Inflammatory macrophage treated with lipopolysaccharide for 1 hour (primary cell): ENCODE measurements at regions not wholly inside any gene's neighbourhood (a gene's known extent, or its start where the extent isn't known, plus 50 kb on each side); places are given as distances from the start of the nearest gene placed in this dataset.

Experiments
- DNase-seq, 2 donors: peaks; one replicate each; pipeline ENCODE4 v3.0.0-alpha.2; 2020 to 2022

DNA sequence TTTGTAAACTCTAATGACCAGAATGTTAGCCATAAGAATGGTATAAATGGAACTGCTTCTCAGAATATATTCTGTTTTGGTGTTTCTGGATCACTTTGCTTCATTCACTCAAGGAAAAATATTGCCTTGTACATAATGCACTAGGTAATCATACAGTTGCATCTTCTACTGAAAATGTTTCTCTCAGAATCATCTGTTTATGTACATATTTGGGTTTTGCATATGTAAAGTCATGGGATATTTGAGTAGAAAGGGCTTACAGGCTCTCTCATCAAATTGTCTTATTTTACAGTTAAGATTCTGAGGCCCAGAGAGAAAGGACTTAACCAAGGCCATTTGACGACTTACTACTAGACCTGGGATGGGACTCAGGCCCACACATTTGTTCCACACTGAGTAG is 97.8 kb upstream of the PALM2AKAP2 start:
- no peak for DNase-seq

GRCh38 chr9:109683521-109683920 is 96.5 kb upstream of the PALM2AKAP2 start:
- no peak for DNase-seq

DNA sequence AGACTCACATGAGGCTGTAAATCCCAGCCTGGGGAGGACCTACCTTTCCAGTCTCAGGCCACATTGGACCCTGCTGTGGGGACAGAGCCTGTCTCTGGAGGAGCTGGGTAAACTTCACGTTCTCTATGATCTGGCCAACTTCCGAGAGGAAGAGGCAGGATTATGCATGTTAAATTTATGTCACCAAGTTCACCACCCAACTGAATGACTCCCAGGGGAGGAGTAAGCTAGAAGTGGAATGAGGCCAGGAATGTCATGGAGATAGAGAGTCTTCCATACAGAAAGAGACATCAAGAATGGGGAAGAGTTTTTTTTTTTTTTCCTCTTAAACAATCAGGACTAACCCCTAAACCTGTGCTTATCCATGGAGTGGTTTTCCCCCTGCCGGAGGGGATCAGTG is 90.3 kb upstream of the PALM2AKAP2 start:
- no peak for DNase-seq

DNA sequence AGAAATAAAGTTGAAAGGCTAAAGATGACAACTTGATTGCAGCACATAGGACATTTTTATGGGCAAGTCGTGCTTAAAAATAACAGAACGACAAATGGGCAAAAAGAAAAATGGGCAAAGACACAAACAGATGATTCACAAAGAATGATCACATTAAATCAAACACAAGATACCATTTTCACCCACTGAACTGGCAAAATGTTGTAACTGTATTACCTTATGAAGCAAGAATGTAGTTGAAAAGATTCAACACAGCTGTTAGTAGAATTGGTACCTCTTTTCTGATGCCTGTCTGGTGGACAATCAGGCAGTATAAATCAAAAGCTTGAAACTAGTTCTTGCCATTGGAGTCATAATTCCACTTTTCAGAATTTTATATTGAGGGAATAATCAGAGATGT is 81.0 kb upstream of the PALM2AKAP2 start:
- DNase-seq = no peak

GRCh38 chr9:109704546-109704945 is 75.5 kb upstream of the PALM2AKAP2 start:
- no peak for DNase-seq

DNA sequence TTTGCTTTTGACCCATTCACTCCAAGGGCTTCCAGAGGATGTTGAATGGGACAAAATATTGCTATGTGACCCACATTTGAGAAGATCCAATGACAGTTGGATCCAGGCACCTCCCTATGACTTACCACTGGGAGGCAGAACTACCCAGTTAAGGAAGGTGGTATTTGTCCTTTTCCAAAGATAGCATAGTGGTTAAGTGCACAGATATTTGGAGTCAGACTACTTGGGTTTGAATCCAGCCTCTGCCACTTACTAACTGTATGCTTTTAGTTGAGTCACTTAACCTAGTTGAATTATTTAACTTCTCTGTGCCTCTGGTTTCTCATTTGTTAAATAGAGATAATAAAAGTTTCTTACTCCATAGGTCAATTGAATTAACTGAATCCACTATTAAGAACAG is 74.5 kb upstream of the PALM2AKAP2 start:
- DNase-seq = no peak

DNA sequence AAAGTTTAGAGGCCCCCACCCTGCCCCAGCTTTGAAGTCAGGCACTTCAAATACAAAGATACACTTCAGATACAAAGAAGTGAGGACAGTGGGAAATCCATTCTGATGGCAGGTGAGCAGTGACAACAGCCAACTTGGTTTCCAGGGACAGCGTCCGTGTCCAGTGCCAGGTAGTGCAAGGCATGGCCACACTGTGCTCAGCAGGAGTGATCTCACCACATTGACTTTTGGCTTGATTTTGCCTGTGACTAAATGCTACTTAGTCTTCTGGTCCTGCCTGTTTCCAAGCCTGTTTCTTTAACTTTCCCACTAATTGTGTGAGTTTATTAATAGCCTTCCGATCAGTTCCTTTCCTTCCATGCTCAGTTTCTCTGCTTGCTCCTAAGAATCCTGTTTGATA is 72.6 kb upstream of the PALM2AKAP2 start:
- DNase-seq = no peak

DNA sequence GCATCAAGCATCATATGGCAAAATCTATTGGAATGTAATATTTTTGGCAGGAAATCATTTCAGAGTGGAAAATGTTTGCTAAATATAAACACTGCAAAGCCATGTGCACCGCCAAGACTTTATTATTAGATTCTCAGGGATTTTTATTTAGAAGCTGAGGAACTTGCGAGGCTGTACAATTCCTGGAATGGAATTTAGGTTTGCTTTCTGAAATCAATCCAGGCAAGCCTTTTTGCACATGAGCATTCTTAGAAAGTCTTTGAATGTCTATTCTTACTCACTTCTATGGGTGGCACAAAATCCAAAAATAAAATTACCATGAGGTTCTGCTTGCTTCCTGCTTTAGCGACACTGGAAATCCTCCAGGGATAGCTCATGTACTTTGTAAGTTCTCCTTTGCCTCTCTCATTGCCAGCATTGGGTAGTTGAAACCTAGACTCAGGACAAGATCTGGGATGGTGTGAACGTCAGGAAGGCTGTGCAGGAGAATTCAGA is 71.5 kb upstream of the PALM2AKAP2 start:
- DNase-seq = no peak

GRCh38 chr9:109709866-109710265 is 70.1 kb upstream of the PALM2AKAP2 start:
- no peak for DNase-seq

- DNase-seq = no peak
These were observed 69.2 kb upstream of the PALM2AKAP2 start for GRCh38 chr9:109710830-109711229.

DNA sequence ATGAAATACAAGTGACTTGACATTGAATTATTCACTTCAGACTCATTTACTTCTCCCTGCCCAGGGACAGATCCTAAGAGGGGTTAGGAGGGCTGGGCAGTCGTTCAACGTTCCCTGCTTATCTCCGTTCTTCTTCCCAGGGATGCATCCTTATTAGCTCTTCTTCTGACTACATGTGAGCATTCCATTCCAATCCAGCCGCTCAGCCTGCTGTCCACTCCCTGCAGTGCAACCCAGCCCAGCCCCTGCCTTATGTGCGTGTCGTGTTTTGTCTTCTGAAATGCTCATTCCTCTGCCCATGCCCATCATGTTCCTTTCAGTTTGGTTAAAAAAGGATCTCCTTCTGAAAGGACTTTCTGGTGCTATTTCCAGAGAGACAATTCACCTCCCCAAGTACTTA is 64.7 kb upstream of the PALM2AKAP2 start:
- no peak for DNase-seq

DNA sequence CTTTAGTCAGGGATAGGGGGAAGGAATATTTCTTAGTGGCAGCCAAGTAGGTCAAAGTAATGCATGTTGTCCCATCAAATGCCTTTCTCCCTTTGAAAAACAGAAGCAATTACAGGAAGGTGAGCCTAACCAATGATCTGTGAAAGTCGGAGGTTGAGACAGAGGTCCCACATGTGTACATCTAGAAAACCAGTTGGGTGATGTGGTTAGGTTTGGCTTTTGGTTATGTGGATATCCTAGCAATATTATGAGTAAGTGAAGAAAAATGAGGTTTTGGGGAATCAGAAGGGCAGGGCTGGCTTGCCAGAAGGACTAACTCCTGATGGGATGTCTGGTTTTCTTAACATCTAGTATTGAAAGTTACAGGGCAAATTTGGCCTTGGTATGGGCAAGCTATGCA is 63.4 kb upstream of the PALM2AKAP2 start:
- no peak for DNase-seq

DNA sequence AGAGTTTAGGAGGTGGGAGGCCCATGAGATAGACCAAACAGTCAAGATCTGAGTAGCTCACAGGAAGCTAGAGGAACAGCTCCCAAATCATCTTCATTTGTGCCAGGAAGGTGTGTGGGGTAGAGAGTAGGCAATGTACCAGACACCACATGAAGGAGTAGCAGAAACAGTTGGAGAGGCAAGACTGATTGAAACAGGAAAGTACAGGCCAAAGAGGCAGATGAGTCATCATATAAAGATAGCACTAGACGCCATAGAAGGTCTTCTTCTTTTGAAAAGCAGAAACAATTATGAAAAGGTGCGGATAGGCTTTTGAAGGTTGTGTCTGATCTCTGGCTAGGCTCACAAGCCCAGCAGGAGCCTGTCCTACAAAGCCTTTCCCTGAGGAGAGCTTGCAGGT is 62.7 kb upstream of the PALM2AKAP2 start:
- no peak for DNase-seq

DNA sequence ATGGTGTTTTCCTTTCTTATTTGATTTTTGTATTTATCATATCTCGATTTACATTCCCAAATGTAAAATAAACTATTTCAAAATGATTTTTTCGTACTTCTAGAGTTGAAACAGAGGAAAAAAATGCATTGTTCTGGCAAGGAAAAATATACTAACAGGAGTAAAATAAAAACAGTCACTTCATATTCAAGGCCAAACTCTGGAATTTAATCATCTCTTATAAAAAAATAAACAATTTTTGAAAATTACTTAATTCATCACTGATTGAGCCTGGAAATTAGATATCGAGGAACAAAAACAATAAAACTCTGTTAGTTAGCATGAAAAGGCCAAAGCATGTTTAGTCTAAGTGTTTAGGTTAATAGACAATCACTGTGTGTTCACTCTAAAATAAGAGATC is 61.1 kb upstream of the PALM2AKAP2 start:
- DNase-seq = no peak

GRCh38 chr9:109721001-109721400 is 59.0 kb upstream of the PALM2AKAP2 start:
- no peak for DNase-seq

DNA sequence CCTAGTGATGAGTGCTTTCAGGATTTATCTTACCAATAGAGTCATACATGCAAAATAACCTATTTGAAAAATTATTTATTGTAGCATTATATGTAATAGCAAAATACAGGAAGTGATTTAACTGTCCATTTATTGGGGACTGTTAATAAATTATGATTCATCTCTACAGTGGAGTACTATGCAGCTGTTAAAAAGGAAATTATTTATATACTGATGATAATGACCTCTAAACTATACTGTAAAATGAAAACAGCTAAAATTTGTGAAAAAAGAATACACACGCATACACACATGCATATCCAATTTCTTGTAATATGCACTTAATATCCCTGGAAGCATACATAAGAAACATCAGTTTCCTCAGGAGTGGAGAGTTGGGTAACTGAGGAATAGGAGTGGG is 58.0 kb upstream of the PALM2AKAP2 start:
- no peak for DNase-seq

DNA sequence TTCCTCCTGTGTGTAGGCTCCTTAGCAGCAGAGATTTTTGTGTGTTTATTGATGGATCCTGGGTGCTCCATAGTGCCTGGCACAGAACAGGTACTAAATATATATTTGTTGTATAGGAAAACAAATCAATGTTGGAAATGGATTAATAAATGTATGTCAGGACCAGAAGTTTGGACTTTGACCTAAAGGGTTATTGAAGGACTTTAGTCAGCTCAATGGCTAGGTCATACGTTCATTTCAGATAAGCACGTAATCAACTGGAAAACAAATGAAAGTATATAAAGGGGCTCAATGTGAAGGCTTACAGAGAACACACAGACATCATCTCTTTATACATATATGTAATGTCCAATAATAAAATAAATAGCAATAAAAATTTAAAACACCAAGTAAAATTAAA is 56.2 kb upstream of the PALM2AKAP2 start:
- DNase-seq = no peak

GRCh38 chr9:109725460-109725859 is 54.5 kb upstream of the PALM2AKAP2 start:
- no peak for DNase-seq

- DNase-seq = no peak
These were observed 53.9 kb upstream of the PALM2AKAP2 start for GRCh38 chr9:109726119-109726518.

GRCh38 chr9:109728686-109729300 is 51.2 kb upstream of the PALM2AKAP2 start:
- no peak for DNase-seq

- DNase-seq = no peak
These were observed 50.5 kb upstream of the PALM2AKAP2 start for GRCh38 chr9:109729513-109729912.
